H9 (cell line): ENCODE measurements at regions not wholly inside any gene's neighbourhood (a gene's known extent, or its start where the extent isn't known, plus 50 kb on each side); places are given as distances from the start of the nearest gene placed in this dataset.

Experiments
- DNase-seq: peaks from one replicate; pipeline ENCODE4 v3.0.0-alpha.2; 2017
- H2AFZ ChIP-seq: one replicate; pipeline ENCODE4 v1.6.1; 2013; ENCODE audit warnings: mild to moderate bottlenecking, low read length, control low read depth, moderate library complexity
- H2AK5ac ChIP-seq: 2 replicates; pipeline ENCODE4 v1.6.1; 2013; ENCODE audit warnings: low read length, control low read depth, mixed read lengths; ENCODE audit not compliant: insufficient read length
- H2BK120ac ChIP-seq: one replicate; pipeline ENCODE4 v1.6.1; 2013; ENCODE audit warnings: low read depth, mild to moderate bottlenecking, low read length, control low read depth, inconsistent platforms; ENCODE audit not compliant: poor library complexity, severe bottlenecking
- H2BK12ac ChIP-seq: 2 replicates; pipeline ENCODE4 v1.6.1; 2013; ENCODE audit warnings: low read length, control low read depth, mixed read lengths, low read depth; ENCODE audit not compliant: insufficient read length
- H2BK15ac ChIP-seq: 2 replicates; pipeline ENCODE4 v1.6.1; 2013; ENCODE audit warnings: low read depth, low read length, control low read depth
- H2BK20ac ChIP-seq: one replicate; pipeline ENCODE4 v1.6.1; 2013; ENCODE audit warnings: low read depth, mild to moderate bottlenecking, low read length, control low read depth, inconsistent platforms; ENCODE audit not compliant: poor library complexity, severe bottlenecking
- H2BK5ac ChIP-seq: 2 replicates; pipeline ENCODE4 v1.6.1; 2013; ENCODE audit warnings: low read length, control low read depth, mixed read lengths; ENCODE audit not compliant: insufficient read length
- H3K14ac ChIP-seq: 2 replicates; pipeline ENCODE4 v1.6.1; 2013; ENCODE audit warnings: low read length, control low read depth; ENCODE audit not compliant: insufficient read depth
- H3K18ac ChIP-seq: 2 replicates; pipeline ENCODE4 v1.6.1; 2013; ENCODE audit warnings: low read depth, mild to moderate bottlenecking, mixed read lengths, low read length, control low read depth; ENCODE audit not compliant: insufficient read length
- H3K23ac ChIP-seq: 2 replicates; pipeline ENCODE4 v1.6.1; 2013; ENCODE audit warnings: low read length, control low read depth, mixed read lengths, low read depth; ENCODE audit not compliant: insufficient read length
- H3K23me2 ChIP-seq: 2 replicates; pipeline ENCODE4 v1.6.1; 2013; ENCODE audit warnings: low read depth, mild to moderate bottlenecking, mixed read lengths, low read length, control low read depth; ENCODE audit not compliant: insufficient read length, poor library complexity, severe bottlenecking
- H3K27ac ChIP-seq: 2 replicates; pipeline ENCODE4 v1.5.1; 2013; ENCODE audit warnings: low read length, control low read depth, mixed read lengths, low read depth; ENCODE audit not compliant: insufficient read length
- H3K27me3 ChIP-seq: 2 replicates; pipeline ENCODE4 v1.6.1; 2013; ENCODE audit warnings: low read length, control low read depth, inconsistent platforms; ENCODE audit not compliant: insufficient read depth
- H3K4ac ChIP-seq: 2 replicates; pipeline ENCODE4 v1.6.1; 2013; ENCODE audit warnings: low read depth, mild to moderate bottlenecking, control low read depth, inconsistent platforms, low read length, moderate library complexity
- H3K4me1 ChIP-seq: 2 replicates; pipeline ENCODE4 v1.6.1; 2013; ENCODE audit warnings: low read length, control low read depth, inconsistent platforms; ENCODE audit not compliant: insufficient read depth
- H3K4me2 ChIP-seq: 2 replicates; pipeline ENCODE4 v1.6.1; 2013; ENCODE audit warnings: low read length, control low read depth, mixed read lengths; ENCODE audit not compliant: insufficient read length, insufficient read depth
- H3K56ac ChIP-seq: 2 replicates; pipeline ENCODE4 v1.6.1; 2013; ENCODE audit warnings: low read depth, mild to moderate bottlenecking, mixed read lengths, low read length, control low read depth; ENCODE audit not compliant: insufficient read length
- H3K79me1 ChIP-seq: 2 replicates; pipeline ENCODE4 v1.6.1; 2013; ENCODE audit warnings: low read depth, mild to moderate bottlenecking, moderate library complexity, low read length, control low read depth, inconsistent platforms; ENCODE audit not compliant: insufficient read depth, poor library complexity, severe bottlenecking
- H3K79me2 ChIP-seq: 2 replicates; pipeline ENCODE4 v1.6.1; 2013; ENCODE audit warnings: low read length, control low read depth, inconsistent platforms; ENCODE audit not compliant: insufficient read depth
- H3K9ac ChIP-seq: 2 replicates; pipeline ENCODE4 v1.6.1; 2013; ENCODE audit warnings: low read length, control low read depth, mixed read lengths; ENCODE audit not compliant: insufficient read length; ENCODE audit errors: extremely low read depth
- H3K9me3 ChIP-seq: one replicate; pipeline ENCODE4 v1.6.1; 2013; ENCODE audit warnings: low read depth, low read length, inconsistent platforms; ENCODE audit not compliant: control insufficient read depth
- H3T11ph ChIP-seq: one replicate; pipeline ENCODE4 v1.6.1; 2013; ENCODE audit warnings: mild to moderate bottlenecking, low read length, control low read depth, inconsistent platforms
- H4K20me1 ChIP-seq: one replicate; pipeline ENCODE4 v1.6.1; 2013; ENCODE audit not compliant: control insufficient read depth, insufficient read length, insufficient read depth
- H4K5ac ChIP-seq: 2 replicates; pipeline ENCODE4 v1.6.1; 2013; ENCODE audit warnings: low read depth, mild to moderate bottlenecking, mixed read lengths, low read length, control low read depth; ENCODE audit not compliant: insufficient read length
- H4K8ac ChIP-seq: replicated peaks from 2 replicates; pipeline ENCODE4 v1.6.1; 2013; ENCODE audit warnings: low read length, control low read depth, mixed read lengths, low read depth; ENCODE audit not compliant: insufficient read length
- H4K91ac ChIP-seq: 2 replicates; pipeline ENCODE4 v1.6.1; 2013; ENCODE audit warnings: low read depth, mild to moderate bottlenecking, moderate library complexity, mixed read lengths, low read length, control low read depth; ENCODE audit not compliant: insufficient read length
- H3K27ac Mint-ChIP-seq, 3 experiments: 2 replicates in 2 of 3; 3 replicates in 1 of 3; pipeline ENCODE4 v1.8.0; 2020 to 2021; ENCODE audit warnings: mixed read lengths in 3 of 3, mild to moderate bottlenecking in 1 of 3, moderate library complexity in 1 of 3
- H3K27me3 Mint-ChIP-seq: 2 replicates; pipeline ENCODE4 v1.8.0; 2021; ENCODE audit warnings: low read depth, mild to moderate bottlenecking, moderate library complexity, mixed read lengths
- H3K36me3 Mint-ChIP-seq, 3 experiments: 2 replicates in 2 of 3; 3 replicates in 1 of 3; pipeline ENCODE4 v1.8.0; 2020 to 2021; ENCODE audit warnings: low read depth in 3 of 3, mixed read lengths in 3 of 3; ENCODE audit not compliant: insufficient read depth in 1 of 3
- H3K4me1 Mint-ChIP-seq, 2 experiments: 2 replicates each; pipeline ENCODE4 v1.8.0; 2020; ENCODE audit warnings: mixed read lengths in 2 of 2
- H3K4me3 Mint-ChIP-seq, 2 experiments: 2 replicates in 1 of 2; 3 replicates in 1 of 2; pipeline ENCODE4 v1.8.0; 2020 to 2021; ENCODE audit warnings: mild to moderate bottlenecking in 2 of 2, mixed read lengths in 2 of 2, moderate library complexity in 1 of 2
- H3K9me3 Mint-ChIP-seq, 2 experiments: 2 replicates in 1 of 2; 3 replicates in 1 of 2; pipeline ENCODE4 v1.8.0; 2020; ENCODE audit warnings: mild to moderate bottlenecking in 2 of 2, mixed read lengths in 2 of 2, moderate library complexity in 1 of 2
- WGBS: extraction: QIAGEN DNeasy Blood & Tissue Kit; methylation state at CpG from one replicate; pipeline ENCODE4 v1.1.7; 2013; ENCODE audit warnings: missing lambda C conversion rate, low lambda C conversion rate, mixed read lengths; ENCODE audit not compliant: insufficient read length; ENCODE audit errors: extremely low coverage; 5-methylcytosine and 5-hydroxymethylcytosine counted together
- TF ChIP-seq, protein P1 (sequence below): fragments of 200-600 bp; sonication (generic); conservative IDR thresholded peaks from 3 replicates; pipeline ENCODE4 v1.8.0; 2021; ENCODE audit warnings: antibody characterized with exemption, mild to moderate bottlenecking

DNA sequence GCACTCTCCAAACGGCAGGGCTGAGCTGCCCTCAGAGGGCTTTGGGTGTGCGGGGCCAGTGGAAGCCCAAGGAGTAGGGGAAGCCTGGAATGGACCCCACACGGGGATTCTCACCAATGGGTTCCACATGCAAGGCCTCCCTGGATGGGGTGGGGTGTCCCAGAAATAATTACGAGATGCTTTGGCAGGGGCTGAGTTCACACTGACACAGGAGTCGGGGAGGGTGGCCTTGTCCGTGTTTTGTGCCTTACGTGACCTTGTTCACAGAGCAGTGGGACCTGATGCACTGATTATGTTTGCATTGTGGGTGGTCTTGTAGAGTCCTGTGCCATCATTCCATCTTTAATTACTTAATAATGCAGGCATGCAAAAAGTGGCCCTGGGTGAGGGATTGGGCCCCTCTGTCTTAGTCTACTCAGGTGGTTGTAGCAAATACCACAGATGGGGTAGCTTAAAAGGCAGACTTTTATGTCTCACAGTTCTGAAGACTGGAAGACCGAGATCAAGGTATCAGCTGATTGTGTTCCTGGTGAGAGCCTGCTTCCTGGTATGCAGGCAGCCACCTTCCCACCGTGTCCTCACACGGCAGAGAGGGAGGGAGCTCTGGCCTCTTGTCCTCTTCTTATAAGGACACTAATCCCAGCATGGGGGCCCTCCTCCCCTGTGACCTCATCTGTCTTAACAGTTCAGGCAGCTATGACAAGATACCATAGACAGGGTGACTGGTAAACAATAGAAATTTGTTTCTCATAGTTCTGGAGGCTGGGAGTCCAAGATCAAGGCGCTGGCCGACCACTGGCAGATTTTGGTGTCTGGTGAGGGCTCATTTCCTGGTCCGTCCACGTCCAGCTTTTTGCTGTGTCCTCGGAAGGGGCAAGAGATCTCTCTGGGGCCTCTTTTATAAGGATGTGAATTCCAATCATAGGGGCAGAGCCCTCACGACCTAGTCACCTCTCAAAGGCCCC, 239.4 kb downstream of the IRF8 start:
- H3K9me3 Mint-ChIP-seq, result no peaks in the 10 kb centered on the region

More for the DNA sequence above, 239.4 kb downstream of the IRF8 start:
- Histone ChIP-seq H3K27ac (no peak overlapping the region), H3K18ac (no peak overlapping the region), H4K20me1 (no peaks in the 10 kb centered on the region), H2AK5ac (no peak overlapping the region), H2BK120ac (no peak overlapping the region), H4K91ac (no peak overlapping the region), H3K79me2 (no peaks in the 10 kb centered on the region), H2BK15ac (no peak overlapping the region), H2BK12ac (no peak overlapping the region), H2BK5ac (no peak overlapping the region), H4K8ac (no peak overlapping the region), H3K14ac (no peak overlapping the region), H4K5ac (no peak overlapping the region), H3K23me2 (no peaks in the 10 kb centered on the region), H3K56ac (no peak overlapping the region), H2AFZ (no peak overlapping the region), H3K4me1 (no peaks in the 10 kb centered on the region), H2BK20ac (no peak overlapping the region), H3K4ac (no peak overlapping the region), H3K9ac (no peak overlapping the region), H3K4me2 (no peak overlapping the region), H3K27me3 (no peaks in the 10 kb centered on the region), H3K23ac (no peak overlapping the region), H3K9me3 (no peaks in the 10 kb centered on the region), H3T11ph (no peak overlapping the region), H3K79me1 (no peaks in the 10 kb centered on the region)
- no peak overlapping the region; a peak in 1 of 5 replicates for H3K4me3 Mint-ChIP-seq
- WGBS, result no CpG with 5 or more reads among the region's 16 CpGs
- H3K36me3 Mint-ChIP-seq, result no peaks in the 10 kb centered on the region; a peak in 1 of 7 replicates
- no peak for DNase-seq
- H3K4me1 Mint-ChIP-seq, result no peaks in the 10 kb centered on the region
- TF ChIP-seq, protein P1, sequence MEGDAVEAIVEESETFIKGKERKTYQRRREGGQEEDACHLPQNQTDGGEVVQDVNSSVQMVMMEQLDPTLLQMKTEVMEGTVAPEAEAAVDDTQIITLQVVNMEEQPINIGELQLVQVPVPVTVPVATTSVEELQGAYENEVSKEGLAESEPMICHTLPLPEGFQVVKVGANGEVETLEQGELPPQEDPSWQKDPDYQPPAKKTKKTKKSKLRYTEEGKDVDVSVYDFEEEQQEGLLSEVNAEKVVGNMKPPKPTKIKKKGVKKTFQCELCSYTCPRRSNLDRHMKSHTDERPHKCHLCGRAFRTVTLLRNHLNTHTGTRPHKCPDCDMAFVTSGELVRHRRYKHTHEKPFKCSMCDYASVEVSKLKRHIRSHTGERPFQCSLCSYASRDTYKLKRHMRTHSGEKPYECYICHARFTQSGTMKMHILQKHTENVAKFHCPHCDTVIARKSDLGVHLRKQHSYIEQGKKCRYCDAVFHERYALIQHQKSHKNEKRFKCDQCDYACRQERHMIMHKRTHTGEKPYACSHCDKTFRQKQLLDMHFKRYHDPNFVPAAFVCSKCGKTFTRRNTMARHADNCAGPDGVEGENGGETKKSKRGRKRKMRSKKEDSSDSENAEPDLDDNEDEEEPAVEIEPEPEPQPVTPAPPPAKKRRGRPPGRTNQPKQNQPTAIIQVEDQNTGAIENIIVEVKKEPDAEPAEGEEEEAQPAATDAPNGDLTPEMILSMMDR, result no peak
- peaks cover 68% of the 10 kb centered on the region for H3K27me3 Mint-ChIP-seq
- H3K27ac Mint-ChIP-seq, result 0 out of 7 replicates have a peak overlapping the region, but pooled peaks of 1 of the 3 experiments have one; percentile 31
